IMR-90 (cell line): ENCODE measurements at regions not wholly inside any gene's neighbourhood (a gene's known extent, or its start where the extent isn't known, plus 50 kb on each side); places are given as distances from the start of the nearest gene placed in this dataset.

Source experiments
- ATAC-seq: fragments of 200-7000 bp; cut with Tn5 transposase; 2 replicates; pipeline ENCODE4 v1.9.1; 2020; ENCODE audit warnings: low read depth, mild to moderate bottlenecking, moderate library complexity
- BruUV-seq: library from RNA; stranded (reverse); fragments of 400-500 nt; replicated peaks from 2 replicates; lab custom pipeline; 2021; lab: Mats Ljungman, UMichigan
- CTCF ChIA-PET: fragments of 300-600 bp; formaldehyde crosslinking; extraction: SDS; loops from one replicate; lab custom pipeline; 2021; ENCODE audit warnings: antibody characterized with exemption; lab: Yijun Ruan, JAX
- POLR2A ChIA-PET: fragments of 300-600 bp; sonication (Branson Sonifier 250); formaldehyde crosslinking; loops from one replicate; lab custom pipeline; 2022; ENCODE audit warnings: antibody characterized with exemption; ENCODE audit not compliant: unreplicated experiment; lab: Charles Lee
- DNase-seq: peaks from one replicate; pipeline ENCODE4 v3.0.0; 2013
- H2AFZ ChIP-seq: replicated peaks from 2 replicates; pipeline ENCODE3; 2013; ENCODE audit warnings: low read length, mild to moderate bottlenecking; ENCODE audit not compliant: poor library complexity
- H2AK5ac ChIP-seq: 2 replicates; pipeline ENCODE4 v1.6.1; 2013; ENCODE audit warnings: low read depth, low read length, inconsistent platforms
- H2AK9ac ChIP-seq: replicated peaks from 2 replicates; pipeline ENCODE3; 2013; ENCODE audit warnings: mild to moderate bottlenecking, low read depth, low read length, moderate library complexity; ENCODE audit not compliant: poor library complexity
- H2BK120ac ChIP-seq: 2 replicates; pipeline ENCODE4 v1.6.1; 2013; ENCODE audit warnings: low read depth, low read length, inconsistent platforms
- H2BK15ac ChIP-seq: 3 replicates; pipeline ENCODE4 v1.6.1; 2013; ENCODE audit warnings: low read depth, low read length, inconsistent platforms
- H2BK20ac ChIP-seq: 2 replicates; pipeline ENCODE4 v1.6.1; 2013; ENCODE audit warnings: low read depth, mild to moderate bottlenecking, inconsistent platforms, low read length, moderate library complexity
- H2BK5ac ChIP-seq: 2 replicates; pipeline ENCODE4 v1.6.1; 2013; ENCODE audit warnings: mild to moderate bottlenecking, low read depth, low read length, inconsistent platforms; ENCODE audit not compliant: poor library complexity, severe bottlenecking
- H3K14ac ChIP-seq: replicated peaks from 2 replicates; pipeline ENCODE4 v1.6.1; 2013; ENCODE audit warnings: low read depth, low read length, inconsistent platforms
- H3K18ac ChIP-seq: 2 replicates; pipeline ENCODE4 v1.6.1; 2013; ENCODE audit warnings: low read depth, low read length, control low read depth
- H3K23ac ChIP-seq: 2 replicates; pipeline ENCODE4 v1.6.1; 2013; ENCODE audit warnings: low read depth, low read length, inconsistent platforms
- H3K27ac ChIP-seq: 2 replicates; pipeline ENCODE4 v1.5.1; 2013; ENCODE audit warnings: mild to moderate bottlenecking, control low read depth, low read length; ENCODE audit not compliant: insufficient read depth
- H3K27me3 ChIP-seq: 2 replicates; pipeline ENCODE4 v1.6.1; 2013; ENCODE audit warnings: low read length; ENCODE audit not compliant: control insufficient read depth, insufficient read depth
- H3K36me3 ChIP-seq: 2 replicates; pipeline ENCODE4 v1.6.1; 2013; ENCODE audit warnings: low read length, mixed read lengths; ENCODE audit not compliant: control insufficient read depth, insufficient read depth
- H3K4ac ChIP-seq: 2 replicates; pipeline ENCODE4 v1.6.1; 2013; ENCODE audit warnings: low read depth, low read length, inconsistent platforms
- H3K4me1 ChIP-seq: 2 replicates; pipeline ENCODE4 v1.6.1; 2013; ENCODE audit warnings: low read length, mixed read lengths; ENCODE audit not compliant: control insufficient read depth, insufficient read depth
- H3K4me2 ChIP-seq: 2 replicates; pipeline ENCODE4 v1.6.1; 2013; ENCODE audit warnings: low read depth, mild to moderate bottlenecking, control low read depth, low read length, moderate library complexity
- H3K4me3 ChIP-seq: 2 replicates; pipeline ENCODE4 v1.5.1; 2013; ENCODE audit warnings: low read depth, mild to moderate bottlenecking, control low read depth, low read length, moderate library complexity; ENCODE audit not compliant: insufficient read depth
- H3K56ac ChIP-seq: 2 replicates; pipeline ENCODE4 v1.6.1; 2013; ENCODE audit warnings: low read length, inconsistent platforms; ENCODE audit not compliant: insufficient read depth; ENCODE audit errors: extremely low read depth
- H3K79me1 ChIP-seq, 2 experiments: 2 replicates each; pipeline ENCODE4 v1.6.1; 2013; ENCODE audit warnings: low read length in 2 of 2, inconsistent platforms in 1 of 2, low read depth in 1 of 2
- H3K9ac ChIP-seq: 2 replicates; pipeline ENCODE4 v1.6.1; 2013; ENCODE audit warnings: low read depth, low read length, control low read depth
- H3K9me1 ChIP-seq: 2 replicates; pipeline ENCODE4 v1.6.1; 2013; ENCODE audit warnings: low read length, inconsistent platforms; ENCODE audit not compliant: insufficient read depth
- H3K9me3 ChIP-seq: 2 replicates; pipeline ENCODE4 v1.6.1; 2013; ENCODE audit warnings: low read length; ENCODE audit not compliant: control insufficient read depth, insufficient read depth
- H4K20me1 ChIP-seq: 2 replicates; pipeline ENCODE4 v1.6.1; 2013; ENCODE audit warnings: low read length, inconsistent platforms; ENCODE audit not compliant: insufficient read depth
- H4K5ac ChIP-seq: 2 replicates; pipeline ENCODE4 v1.6.1; 2013; ENCODE audit warnings: mild to moderate bottlenecking, low read depth, low read length, control low read depth
- H4K8ac ChIP-seq, 2 experiments: 2 replicates each; pipeline ENCODE4 v1.6.1; 2013; ENCODE audit warnings: low read depth in 2 of 2, low read length in 2 of 2, control low read depth in 1 of 2, inconsistent platforms in 1 of 2
- H4K91ac ChIP-seq: 2 replicates; pipeline ENCODE4 v1.6.1; 2013; ENCODE audit warnings: low read depth, low read length, inconsistent platforms; ENCODE audit not compliant: insufficient read depth
- BHLHE40 ChIP-seq: fragments of 150-350 bp; IDR thresholded peaks from 2 replicates; pipeline ENCODE4 v1.6.1; 2016; ENCODE audit warnings: mild to moderate bottlenecking, low read depth, low read length
- WGBS, 2 experiments: methylation state at CpG; one replicate each; pipeline versions ENCODE4 v1.1.5 to v1.1.7; 2013; ENCODE audit warnings: missing lambda C conversion rate in 2 of 2; ENCODE audit not compliant: insufficient read length in 1 of 2; ENCODE audit errors: extremely low coverage in 2 of 2; 5-methylcytosine and 5-hydroxymethylcytosine counted together
- dilution Hi-C: fragments of 300-500 bp; cut with HindIII; formaldehyde crosslinking; loops from one replicate; pipeline ENCODE4 v1.14.3; 2018; ENCODE audit warnings: low sequenced_read_pairs; ENCODE audit not compliant: unreplicated experiment
- in situ Hi-C: fragments of 300-500 bp; cut with MboI; formaldehyde crosslinking; loops from 3 replicates; pipeline ENCODE4 v1.14.3; 2019; ENCODE audit warnings: low sequenced_read_pairs, inconsistent platforms, mixed read lengths
- intact Hi-C: fragments of 100-400 bp; cut with micrococcal nuclease; formaldehyde crosslinking; loops from 2 replicates; pipeline ENCODE4 v1.10.0; 2022

- no peaks in the 10 kb centered on the region for H3K27me3 ChIP-seq
- dilution Hi-C loops (no loop called here), in situ Hi-C loops (no loop called here), intact Hi-C loops (loop anchor here (5.0 kb wide), 1 partner anchor 91 kb away; no protein-coding TSS in a partner anchor)
- H2AK5ac ChIP-seq = peak overlapping the region; percentile 45; the same call in 1 of the 2 replicates
- no peak overlapping the region for H3K4me2 ChIP-seq
- no peak overlapping the region for H3K4me3 ChIP-seq
- peaks cover 24% of the 10 kb centered on the region for H3K9me1 ChIP-seq
- no peak overlapping the region for H2AK9ac ChIP-seq
- H2BK15ac ChIP-seq = peak overlapping the region; percentile 42; the same call in 1 of the 3 replicates
- DNase-seq = no peak
- peak overlapping the region in 1 of 2 experiments; percentile 47; a peak in 1 of 4 replicates for H4K8ac ChIP-seq
- peak overlapping the region; percentile 11; the same call in 1 of the 2 replicates for H3K23ac ChIP-seq
- H3K56ac ChIP-seq = no peak overlapping the region
- CTCF ChIA-PET = interaction anchor here (0.9 kb wide), 1 partner anchor 109 kb away, joined by 3 read pairs; no protein-coding TSS in a partner anchor
- H3K36me3 ChIP-seq = no peaks in the 10 kb centered on the region
- TF ChIP-seq BHLHE40 = no peak
- ATAC-seq = peak; percentile 10; the same call in 1 of the 2 replicates
- no TSS peak for BruUV-seq
- H3K4me1 ChIP-seq = peaks cover 24% of the 10 kb centered on the region
- no peaks in the 10 kb centered on the region for H3K79me1 ChIP-seq
- H4K5ac ChIP-seq = peak overlapping the region; percentile 6; the same call in 1 of the 2 replicates
- H4K20me1 ChIP-seq = no peaks in the 10 kb centered on the region
- no peaks in the 10 kb centered on the region for H3K9me3 ChIP-seq
- peak overlapping the region; percentile 40; the same call in 1 of the 2 replicates for H4K91ac ChIP-seq
- H2BK120ac ChIP-seq = peak overlapping the region; percentile 66
- H3K4ac ChIP-seq = peak overlapping the region; percentile 31; the same call in 1 of the 2 replicates
- H3K27ac ChIP-seq = peak overlapping the region; percentile 79; the same call in 1 of the 2 replicates
- H3K9ac ChIP-seq = no peak overlapping the region; the same call in 1 of the 2 replicates
- peak overlapping the region; percentile 17; the same call in 1 of the 2 replicates for H3K18ac ChIP-seq
- POLR2A ChIA-PET = no interaction called here
- whole genome bisulfite sequencing, 2 experiments = no CpG with 5 or more reads among the region's 6 CpGs
- H2BK20ac ChIP-seq = peak overlapping the region; percentile 22
- H3K14ac ChIP-seq = peak overlapping the region; percentile 8; the same call in 1 of the 2 replicates
- H2BK5ac ChIP-seq = no peak overlapping the region
- H2AFZ ChIP-seq = no peak overlapping the region
Observed at GRCh38 chr11:130645843-130646197, 197.4 kb downstream of the ADAMTS15 start.
